Activated CD4-positive, alpha-beta T cell treated with anti-CD3 and anti-CD28 coated beads, Interleukin-10, Interleukin-2, amounts not matched to agents 100 ng/mL and 50 ng/mL, durations not matched to agents 16 hours and 8 hours (primary cell): ENCODE measurements at regions not wholly inside any gene's neighbourhood (a gene's known extent, or its start where the extent isn't known, plus 50 kb on each side); places are given as distances from the start of the nearest gene placed in this dataset.

Experiments
- DNase-seq: peaks from one replicate; pipeline ENCODE4 v3.0.0-alpha.2; 2020

GRCh38 chr5:91235271-91235694, 147.8 kb downstream of the ARRDC3 start:
- no peak for DNase-seq

- no peak for DNase-seq
Measured at GRCh38 chr5:91232523-91232922, 150.6 kb downstream of the ARRDC3 start.

- DNase-seq = no peak
Measured at GRCh38 chr5:91229031-91229727, 153.9 kb downstream of the ARRDC3 start.

GRCh38 chr5:91228188-91228587, 154.9 kb downstream of the ARRDC3 start:
- DNase-seq = no peak

- DNase-seq = peak; percentile 66
Measured at GRCh38 chr5:91225848-91226686, 157.1 kb downstream of the ARRDC3 start.

GRCh38 chr5:91224969-91225368, 158.1 kb downstream of the ARRDC3 start:
- no peak for DNase-seq

- no peak for DNase-seq
Measured at GRCh38 chr5:91224456-91224855, 158.7 kb downstream of the ARRDC3 start.

- DNase-seq = no peak
Measured at GRCh38 chr5:91223886-91224285, 159.2 kb downstream of the ARRDC3 start.

- no peak for DNase-seq
Measured at GRCh38 chr5:91222482-91222881, 160.6 kb downstream of the ARRDC3 start.

GRCh38 chr5:91221917-91222316, 161.2 kb downstream of the ARRDC3 start:
- no peak for DNase-seq

- DNase-seq = peak; percentile 48
Measured at GRCh38 chr5:91219803-91220371, 163.2 kb downstream of the ARRDC3 start.

GRCh38 chr5:91219091-91219802, 163.9 kb downstream of the ARRDC3 start:
- no peak for DNase-seq

- DNase-seq = no peak
Measured at GRCh38 chr5:91217859-91218258, 165.3 kb downstream of the ARRDC3 start.

- DNase-seq = no peak
Measured at GRCh38 chr5:91214571-91214970, 168.5 kb downstream of the ARRDC3 start.
